KMS-11 (cell line): ENCODE measurements at regions not wholly inside any gene's neighbourhood (a gene's known extent, or its start where the extent isn't known, plus 50 kb on each side); places are given as distances from the start of the nearest gene placed in this dataset.

Experiments used
- H2AFZ ChIP-seq: fragments of 200-600 bp; sonication (generic); 2 replicates; pipeline ENCODE4 v1.6.1; 2016; ENCODE audit warnings: antibody characterized with exemption, mixed run types, low read depth
- H3K27ac ChIP-seq: fragments of 200-600 bp; sonication (generic); 2 replicates; pipeline ENCODE4 v1.6.1; 2016; ENCODE audit warnings: mild to moderate bottlenecking, mixed run types
- H3K27me3 ChIP-seq: fragments of 200-600 bp; sonication (generic); 2 replicates; pipeline ENCODE4 v1.6.1; 2017; ENCODE audit warnings: mild to moderate bottlenecking, low read depth, mixed run types, moderate library complexity; ENCODE audit not compliant: insufficient read depth
- H3K36me3 ChIP-seq: fragments of 200-600 bp; sonication (generic); 2 replicates; pipeline ENCODE4 v1.6.1; 2017; ENCODE audit warnings: mild to moderate bottlenecking, mixed run types; ENCODE audit not compliant: insufficient read depth
- H3K4me1 ChIP-seq: fragments of 200-600 bp; sonication (generic); 2 replicates; pipeline ENCODE4 v1.6.1; 2016; ENCODE audit warnings: mild to moderate bottlenecking, low read depth, mixed run types; ENCODE audit not compliant: poor library complexity, severe bottlenecking
- H3K4me2 ChIP-seq: fragments of 200-600 bp; sonication (generic); 2 replicates; pipeline ENCODE4 v1.7.0; 2016; ENCODE audit warnings: mild to moderate bottlenecking, mixed run types
- H3K4me3 ChIP-seq: fragments of 200-600 bp; sonication (generic); IDR thresholded peaks from 2 replicates; pipeline ENCODE4 v1.6.1; 2017; ENCODE audit warnings: low read depth, low read length, mixed read lengths; ENCODE audit not compliant: insufficient read depth
- H3K79me2 ChIP-seq: fragments of 200-600 bp; sonication (generic); 2 replicates; pipeline ENCODE4 v1.6.1; 2016; ENCODE audit warnings: low read depth, mixed run types; ENCODE audit not compliant: insufficient read depth
- H3K9ac ChIP-seq: fragments of 200-600 bp; sonication (generic); 2 replicates; pipeline ENCODE4 v1.6.1; 2016; ENCODE audit warnings: mild to moderate bottlenecking, mixed run types
- H4K20me1 ChIP-seq: fragments of 200-600 bp; sonication (generic); 2 replicates; pipeline ENCODE4 v1.6.1; 2016; ENCODE audit warnings: mild to moderate bottlenecking, mixed run types; ENCODE audit not compliant: insufficient read depth
- TF ChIP-seq, protein P1 (sequence below): fragments of 200-600 bp; sonication (generic); conservative IDR thresholded peaks from 2 replicates; pipeline ENCODE4 v1.6.1; 2017; ENCODE audit warnings: low read depth, mild to moderate bottlenecking, antibody characterized with exemption, low read length, moderate library complexity, mixed read lengths

DNA sequence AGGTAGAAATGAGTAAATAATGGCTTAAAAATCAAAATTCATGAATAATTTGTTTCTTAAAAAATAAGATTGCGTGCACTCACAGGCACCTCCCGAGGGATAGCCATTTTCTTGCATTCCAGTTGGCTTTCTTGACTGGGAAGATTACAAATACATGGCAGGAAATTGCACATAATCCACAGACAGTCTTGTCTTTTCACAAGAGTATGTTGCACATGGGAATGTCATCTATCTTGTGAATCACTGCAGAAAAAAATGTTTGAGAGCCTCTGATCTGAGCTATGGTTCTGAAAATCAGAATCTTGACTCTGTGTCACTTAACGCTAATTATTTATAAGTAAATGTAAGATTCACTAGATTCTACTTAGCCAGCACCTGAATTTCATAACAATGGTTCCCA lies 74.1 kb upstream of the PRKG1 start:
- Histone ChIP-seq H3K4me2 (no peak overlapping the region), H2AFZ (no peak overlapping the region), H3K36me3 (no peaks in the 10 kb centered on the region), H3K27me3 (no peaks in the 10 kb centered on the region), H3K79me2 (no peaks in the 10 kb centered on the region), H4K20me1 (no peaks in the 10 kb centered on the region), H3K27ac (no peak overlapping the region), H3K4me3 (no peak overlapping the region), H3K9ac (no peak overlapping the region), H3K4me1 (no peaks in the 10 kb centered on the region)
- TF ChIP-seq, protein P1, sequence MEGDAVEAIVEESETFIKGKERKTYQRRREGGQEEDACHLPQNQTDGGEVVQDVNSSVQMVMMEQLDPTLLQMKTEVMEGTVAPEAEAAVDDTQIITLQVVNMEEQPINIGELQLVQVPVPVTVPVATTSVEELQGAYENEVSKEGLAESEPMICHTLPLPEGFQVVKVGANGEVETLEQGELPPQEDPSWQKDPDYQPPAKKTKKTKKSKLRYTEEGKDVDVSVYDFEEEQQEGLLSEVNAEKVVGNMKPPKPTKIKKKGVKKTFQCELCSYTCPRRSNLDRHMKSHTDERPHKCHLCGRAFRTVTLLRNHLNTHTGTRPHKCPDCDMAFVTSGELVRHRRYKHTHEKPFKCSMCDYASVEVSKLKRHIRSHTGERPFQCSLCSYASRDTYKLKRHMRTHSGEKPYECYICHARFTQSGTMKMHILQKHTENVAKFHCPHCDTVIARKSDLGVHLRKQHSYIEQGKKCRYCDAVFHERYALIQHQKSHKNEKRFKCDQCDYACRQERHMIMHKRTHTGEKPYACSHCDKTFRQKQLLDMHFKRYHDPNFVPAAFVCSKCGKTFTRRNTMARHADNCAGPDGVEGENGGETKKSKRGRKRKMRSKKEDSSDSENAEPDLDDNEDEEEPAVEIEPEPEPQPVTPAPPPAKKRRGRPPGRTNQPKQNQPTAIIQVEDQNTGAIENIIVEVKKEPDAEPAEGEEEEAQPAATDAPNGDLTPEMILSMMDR, result no peak

DNA sequence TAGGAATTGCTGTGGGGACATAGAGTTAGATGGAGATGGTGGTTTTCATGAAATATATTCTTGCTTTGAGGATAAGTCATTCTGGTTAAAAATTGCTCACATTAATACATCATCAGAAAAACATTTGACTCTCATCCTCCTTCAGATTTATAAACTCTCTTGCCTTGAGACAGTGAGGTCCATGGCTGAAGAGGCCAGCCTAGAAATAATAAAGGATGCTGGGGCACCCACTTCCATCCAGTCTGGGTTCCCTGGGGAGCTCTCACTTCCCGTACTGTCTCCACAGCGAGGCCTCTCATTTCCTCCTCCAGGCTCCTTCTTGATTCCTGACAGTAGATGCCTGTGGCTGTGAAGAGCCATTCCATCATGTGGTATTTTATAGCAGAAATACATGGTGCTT lies 73.3 kb upstream of the PRKG1 start:
- Histone ChIP-seq H3K36me3 (no peaks in the 10 kb centered on the region), H4K20me1 (no peaks in the 10 kb centered on the region), H2AFZ (no peak overlapping the region), H3K4me2 (no peak overlapping the region), H3K4me3 (no peak overlapping the region), H3K27ac (no peak overlapping the region), H3K79me2 (no peaks in the 10 kb centered on the region), H3K4me1 (no peaks in the 10 kb centered on the region), H3K27me3 (no peaks in the 10 kb centered on the region), H3K9ac (no peak overlapping the region)
- TF ChIP-seq, protein P1, result no peak

DNA sequence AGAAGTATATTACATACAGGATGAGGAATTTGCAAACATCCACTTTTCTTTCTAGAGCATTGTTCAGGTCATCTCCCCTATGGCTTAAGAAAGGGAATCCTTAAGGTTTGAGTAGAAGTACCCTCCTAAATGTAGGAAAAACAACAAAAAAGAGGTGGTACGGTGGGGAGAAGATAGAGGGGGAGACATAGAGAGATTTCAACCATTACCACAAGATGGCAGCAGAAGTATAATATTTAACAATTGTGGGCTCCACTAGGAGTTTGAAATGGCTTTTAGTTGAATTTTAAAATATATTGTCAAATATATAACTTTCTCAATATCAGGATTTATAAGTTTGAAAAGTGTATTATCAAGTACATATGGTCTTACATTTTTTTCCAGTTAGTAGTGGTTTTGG lies 72.7 kb upstream of the PRKG1 start:
- no peak overlapping the region for H3K4me2 ChIP-seq
- H3K79me2 ChIP-seq, result no peaks in the 10 kb centered on the region
- H4K20me1 ChIP-seq, result no peaks in the 10 kb centered on the region
- no peak overlapping the region for H3K27ac ChIP-seq
- no peaks in the 10 kb centered on the region for H3K4me1 ChIP-seq
- no peaks in the 10 kb centered on the region for H3K27me3 ChIP-seq
- TF ChIP-seq, protein P1, result peak; percentile 70
- no peak overlapping the region for H3K9ac ChIP-seq
- no peak overlapping the region for H2AFZ ChIP-seq
- H3K36me3 ChIP-seq, result no peaks in the 10 kb centered on the region
- no peak overlapping the region for H3K4me3 ChIP-seq

DNA sequence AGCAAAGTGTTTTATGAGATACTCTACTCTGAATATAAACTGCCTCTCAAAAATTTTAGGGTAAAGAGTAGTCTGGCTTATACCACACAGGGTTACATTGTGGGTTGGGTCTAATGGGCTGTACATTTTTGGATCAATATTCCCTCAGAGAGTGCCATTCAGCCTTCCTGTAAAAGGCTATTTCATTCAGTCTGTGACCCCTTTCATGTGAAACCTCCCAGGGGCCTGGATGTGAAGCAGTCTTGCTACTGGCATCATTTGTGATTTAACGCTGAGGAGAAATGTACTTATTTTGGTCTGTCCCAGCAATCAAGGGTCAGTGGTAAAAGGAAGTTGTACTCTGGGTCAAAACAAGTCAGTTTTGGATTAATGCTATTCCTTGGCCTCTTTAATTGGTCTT lies 71.8 kb upstream of the PRKG1 start:
- no peaks in the 10 kb centered on the region for H3K27me3 ChIP-seq
- TF ChIP-seq, protein P1, result no peak
- no peak overlapping the region for H2AFZ ChIP-seq
- no peak overlapping the region for H3K4me3 ChIP-seq
- H3K27ac ChIP-seq, result no peak overlapping the region
- no peaks in the 10 kb centered on the region for H3K79me2 ChIP-seq
- H4K20me1 ChIP-seq, result no peaks in the 10 kb centered on the region
- no peaks in the 10 kb centered on the region for H3K4me1 ChIP-seq
- no peaks in the 10 kb centered on the region for H3K36me3 ChIP-seq
- H3K4me2 ChIP-seq, result no peak overlapping the region
- no peak overlapping the region for H3K9ac ChIP-seq

DNA sequence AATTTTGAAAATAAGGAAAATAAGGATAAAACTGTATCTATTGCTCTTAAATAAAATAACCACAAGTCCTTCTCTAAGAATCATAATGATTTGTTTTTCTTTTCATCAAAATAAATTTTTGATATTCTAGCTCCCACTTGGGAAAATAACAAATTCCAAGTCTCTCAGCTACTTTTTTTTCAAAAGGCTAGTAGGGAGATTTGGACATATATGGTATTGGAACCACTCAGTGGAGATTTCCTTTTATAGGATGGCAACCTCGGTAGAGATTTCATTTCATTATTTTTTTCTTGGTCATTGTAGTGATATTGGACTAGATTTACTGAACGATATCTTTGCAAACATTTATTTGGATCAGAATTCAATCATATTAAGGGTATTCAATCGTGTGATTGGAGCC lies 69.5 kb upstream of the PRKG1 start:
- TF ChIP-seq, protein P1, result no peak
- H3K27ac ChIP-seq, result no peak overlapping the region
- no peaks in the 10 kb centered on the region for H3K27me3 ChIP-seq
- H3K4me2 ChIP-seq, result no peak overlapping the region
- H3K4me3 ChIP-seq, result no peak overlapping the region
- no peak overlapping the region for H3K9ac ChIP-seq
- H3K79me2 ChIP-seq, result no peaks in the 10 kb centered on the region
- no peaks in the 10 kb centered on the region for H4K20me1 ChIP-seq
- no peaks in the 10 kb centered on the region for H3K4me1 ChIP-seq
- no peaks in the 10 kb centered on the region for H3K36me3 ChIP-seq
- H2AFZ ChIP-seq, result no peak overlapping the region
